Stimulated activated naive CD8-positive, alpha-beta T cell treated with anti-CD3 and anti-CD28 coated beads, Interleukin-15, Interleukin-2, amounts not matched to agents 100 U/mL and 50 U/mL, for 24 hours (primary cell): ENCODE measurements at regions not wholly inside any gene's neighbourhood (a gene's known extent, or its start where the extent isn't known, plus 50 kb on each side); places are given as distances from the start of the nearest gene placed in this dataset.

Experiments
- ATAC-seq: fragments of 150-1000 bp; cut with Tn5 transposase; one replicate; pipeline ENCODE4 v1.10.0; 2021
- DNase-seq: peaks from one replicate; pipeline ENCODE4 v3.0.0; 2021

- DNase-seq = no peak
Measured at GRCh38 chr2:236797411-236797810, 227.8 kb downstream of the ACKR3 start.

GRCh38 chr2:236798491-236798890 is 228.9 kb downstream of the ACKR3 start:
- no peak for ATAC-seq

More at GRCh38 chr2:236797411-236797810, 227.8 kb downstream of the ACKR3 start:
- ATAC-seq = no peak

GRCh38 chr2:236799391-236800026 is 229.9 kb downstream of the ACKR3 start:
- no peak for DNase-seq
- no peak for ATAC-seq

More at GRCh38 chr2:236798491-236798890, 228.9 kb downstream of the ACKR3 start:
- DNase-seq = no peak

- no peak for DNase-seq
- no peak for ATAC-seq
Measured at GRCh38 chr2:236802862-236803261, 233.2 kb downstream of the ACKR3 start.

GRCh38 chr2:236803621-236804020 is 234.0 kb downstream of the ACKR3 start:
- no peak for DNase-seq
- no peak for ATAC-seq

- no peak for DNase-seq
- ATAC-seq = no peak
Measured at GRCh38 chr2:236805800-236806531, 236.3 kb downstream of the ACKR3 start.

- no peak for ATAC-seq
- no peak for DNase-seq
Measured at GRCh38 chr2:236809716-236810115, 240.1 kb downstream of the ACKR3 start.

- no peak for DNase-seq
- no peak for ATAC-seq
Measured at GRCh38 chr2:236811062-236811656, 241.5 kb downstream of the ACKR3 start.

- ATAC-seq (no peak), DNase-seq (no peak)
Measured at GRCh38 chr2:236813766-236814165, 244.1 kb downstream of the ACKR3 start.

- DNase-seq (no peak), ATAC-seq (no peak)
Measured at GRCh38 chr2:236814593-236814992, 245.0 kb downstream of the ACKR3 start.

GRCh38 chr2:236815746-236816145 is 246.1 kb downstream of the ACKR3 start:
- DNase-seq = no peak
- ATAC-seq = no peak

GRCh38 chr2:236816197-236817170 is 246.9 kb downstream of the ACKR3 start:
- DNase-seq (no peak), ATAC-seq (no peak)

- no peak for ATAC-seq
Measured at GRCh38 chr2:236818281-236819045, 248.8 kb downstream of the ACKR3 start.

GRCh38 chr2:236819275-236820002 is 249.8 kb downstream of the ACKR3 start:
- ATAC-seq (no peak), DNase-seq (no peak)

More at GRCh38 chr2:236818281-236819045, 248.8 kb downstream of the ACKR3 start:
- no peak for DNase-seq

- ATAC-seq (no peak), DNase-seq (no peak)
Measured at GRCh38 chr2:236820763-236821344, 251.2 kb downstream of the ACKR3 start.

GRCh38 chr2:236823041-236823629 is 253.5 kb downstream of the ACKR3 start:
- ATAC-seq (no peak), DNase-seq (no peak)

GRCh38 chr2:236823963-236824362 is 254.3 kb downstream of the ACKR3 start:
- DNase-seq (no peak), ATAC-seq (no peak)

- ATAC-seq (no peak), DNase-seq (no peak)
Measured at GRCh38 chr2:236824836-236825235, 255.2 kb downstream of the ACKR3 start.

- no peak for DNase-seq
- ATAC-seq = no peak
Measured at GRCh38 chr2:236825989-236826510, 256.4 kb downstream of the ACKR3 start.
